ENCODE measurements at regions not wholly inside any gene's neighbourhood (a gene's known extent, or its start where the extent isn't known, plus 50 kb on each side); places are given as distances from the start of the nearest gene placed in this dataset.

DNA sequence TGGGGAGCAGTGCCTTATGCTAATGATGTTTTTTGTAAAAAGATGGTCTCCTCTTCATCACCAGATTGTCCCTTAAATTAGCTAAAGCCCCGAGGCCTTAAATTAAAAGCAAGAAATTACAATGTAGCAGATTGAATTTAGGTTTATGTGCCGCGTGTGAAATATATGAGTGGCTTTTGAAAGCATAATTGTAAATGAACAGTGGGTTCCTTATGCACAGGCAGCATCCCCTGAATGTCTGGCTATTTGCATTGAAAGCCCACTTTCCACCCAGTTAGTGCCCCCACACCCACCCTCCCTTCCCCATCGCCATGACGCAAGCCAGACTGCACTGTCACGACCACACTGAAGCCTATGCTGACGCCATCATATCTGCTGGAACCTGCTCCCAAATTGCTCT is 62.4 kb upstream of the SORCS3 start:
- no peak for TF ChIP-seq CTCF (IDR thresholded peaks at IDR 0.05; ENCODE audit: low read depth, low read length, missing control alignments)
- no peak overlapping the region for H3K4me3 ChIP-seq (replicated peaks; ENCODE audit: low read depth, low read length)
- no peak for DNase-seq (ENCODE audit: extremely low read depth, low read depth)

DNA sequence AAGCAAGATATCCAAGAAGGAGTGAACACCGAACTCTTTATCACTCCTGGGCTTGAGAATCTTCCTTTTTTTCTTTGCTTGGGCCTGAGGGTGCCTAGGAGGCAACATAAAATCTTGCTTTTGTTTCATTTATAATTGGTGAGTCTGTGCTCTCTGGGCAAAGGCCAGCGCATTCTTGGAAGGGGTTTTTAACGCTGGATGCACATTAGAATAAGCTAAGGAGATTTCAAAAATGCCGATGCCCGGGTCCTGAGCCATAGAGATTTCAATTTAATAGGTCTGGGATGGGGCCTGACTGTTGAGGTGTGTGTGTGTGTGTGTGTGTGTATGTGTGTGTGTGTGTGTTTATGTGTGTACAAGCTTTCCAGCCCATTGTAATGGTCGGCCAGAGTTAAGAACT is 62.0 kb upstream of the SORCS3 start:
- no peak for TF ChIP-seq CTCF (IDR thresholded peaks at IDR 0.05; ENCODE audit: low read depth, low read length, missing control alignments)
- DNase-seq (ENCODE audit: extremely low read depth, low read depth) = no peak
- no peak overlapping the region for H3K4me3 ChIP-seq (replicated peaks; ENCODE audit: low read depth, low read length)

GRCh38 chr10:104580321-104580720 is 60.8 kb upstream of the SORCS3 start:
- no peak for TF ChIP-seq CTCF (IDR thresholded peaks at IDR 0.05; ENCODE audit: low read depth, low read length, missing control alignments)
- no peak overlapping the region for H3K4me3 ChIP-seq (replicated peaks; ENCODE audit: low read depth, low read length)
- DNase-seq (ENCODE audit: extremely low read depth, low read depth) = no peak

- peak; percentile 30 for DNase-seq (ENCODE audit: extremely low read depth, low read depth)
- TF ChIP-seq CTCF (IDR thresholded peaks at IDR 0.05; ENCODE audit: low read depth, low read length, missing control alignments) = peak; percentile 92
- no peak overlapping the region for H3K4me3 ChIP-seq (replicated peaks; ENCODE audit: low read depth, low read length)
These were observed 60.1 kb upstream of the SORCS3 start for GRCh38 chr10:104580774-104581675.

DNA sequence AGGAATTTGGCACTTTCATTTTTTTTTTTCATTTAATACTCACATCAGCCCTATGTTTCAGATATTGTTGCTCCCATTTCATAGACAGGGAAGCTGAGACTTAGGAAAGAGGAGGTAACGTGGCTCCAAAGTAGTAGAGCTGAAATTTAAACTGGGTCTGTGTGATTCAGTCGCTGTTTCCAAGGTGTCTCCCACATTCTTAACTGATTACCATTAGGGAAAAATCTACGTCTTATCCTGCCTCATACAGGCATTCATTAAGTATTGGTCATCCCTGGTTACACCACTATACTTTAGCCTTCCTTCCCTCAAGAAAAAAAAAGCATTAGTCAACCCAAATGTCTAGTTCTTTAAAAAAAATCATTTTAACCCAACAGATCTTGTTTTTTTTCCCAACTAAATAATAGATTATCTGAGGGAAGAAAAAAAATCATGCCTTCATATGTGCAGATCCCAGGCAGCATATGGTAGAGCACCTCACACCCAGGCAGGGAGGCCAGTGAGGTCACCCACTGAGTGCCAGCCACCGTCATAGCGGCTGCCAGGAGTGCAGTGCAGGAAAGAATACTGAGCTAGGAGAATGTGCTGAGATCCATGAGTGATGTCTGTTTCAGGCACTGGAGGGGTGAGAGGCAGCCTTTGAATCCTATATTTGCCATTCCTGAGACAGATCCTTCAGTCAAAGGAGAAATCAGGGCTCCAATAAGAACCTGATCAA is 59.0 kb upstream of the SORCS3 start:
- DNase-seq (ENCODE audit: extremely low read depth, low read depth) = no peak
- H3K4me3 ChIP-seq (replicated peaks; ENCODE audit: low read depth, low read length) = no peak overlapping the region
- no peak for TF ChIP-seq CTCF (IDR thresholded peaks at IDR 0.05; ENCODE audit: low read depth, low read length, missing control alignments)

DNA sequence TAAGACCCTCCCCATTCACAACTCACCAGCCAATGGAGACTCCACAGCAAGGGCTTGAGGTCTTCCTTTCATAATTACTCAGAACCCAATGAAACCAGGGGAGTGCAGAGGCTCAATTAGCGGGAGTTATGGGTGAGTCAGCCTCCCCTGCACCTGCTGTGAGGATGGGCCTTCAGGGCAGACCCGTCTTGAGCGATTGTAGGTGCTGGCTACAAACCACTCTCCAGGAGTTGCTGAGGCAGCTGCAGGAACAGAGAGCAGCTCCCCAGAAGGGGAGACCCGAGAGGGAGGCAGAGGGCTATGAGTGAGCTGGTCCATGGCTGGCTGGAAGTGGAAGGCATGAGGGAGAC is 58.5 kb upstream of the SORCS3 start:
- TF ChIP-seq CTCF (IDR thresholded peaks at IDR 0.05; ENCODE audit: low read depth, low read length, missing control alignments) = no peak
- DNase-seq (ENCODE audit: extremely low read depth, low read depth) = no peak

More for the DNA sequence above, 58.5 kb upstream of the SORCS3 start:
- H3K4me3 ChIP-seq (replicated peaks; ENCODE audit: low read depth, low read length) = no peak overlapping the region
